Neutrophil (primary cell): ENCODE measurements at regions not wholly inside any gene's neighbourhood (a gene's known extent, or its start where the extent isn't known, plus 50 kb on each side); places are given as distances from the start of the nearest gene placed in this dataset.

ENCODE experiments used
- H3K27ac ChIP-seq: fragments of 200-600 bp; sonication (generic); 2 replicates; pipeline ENCODE4 v1.5.1; 2016; ENCODE audit warnings: mild to moderate bottlenecking, moderate library complexity
- H3K27me3 ChIP-seq: fragments of 200-600 bp; sonication (generic); 2 replicates; pipeline ENCODE4 v1.6.0; 2016; ENCODE audit warnings: mild to moderate bottlenecking
- H3K36me3 ChIP-seq: fragments of 200-600 bp; sonication (generic); 2 replicates; pipeline ENCODE4 v1.5.1; 2017
- H3K4me1 ChIP-seq, 2 experiments: fragments of 200-600 bp in 1 of 2; sonication (generic) in 1 of 2; 1 replicate in 1 of 2; 2 replicates in 1 of 2; pipeline versions ENCODE4 v1.5.1 to v1.6.1; 2013 to 2016; ENCODE audit warnings: low read depth in 1 of 2, low read length in 1 of 2, mild to moderate bottlenecking in 1 of 2, moderate library complexity in 1 of 2; ENCODE audit not compliant: control insufficient read depth in 1 of 2, insufficient read depth in 1 of 2
- H3K4me3 ChIP-seq, 2 experiments: fragments of 200-600 bp in 1 of 2; sonication (generic) in 1 of 2; 1 replicate in 1 of 2; 2 replicates in 1 of 2; pipeline ENCODE4 v1.5.1; 2013 to 2016; ENCODE audit warnings: low read depth in 1 of 2, low read length in 1 of 2, mild to moderate bottlenecking in 1 of 2, moderate library complexity in 1 of 2
- H3K9me3 ChIP-seq: fragments of 200-600 bp; sonication (generic); 2 replicates; pipeline ENCODE4 v1.5.1; 2016
- TF ChIP-seq, protein P1 (sequence below): fragments of 200-600 bp; sonication (generic); IDR thresholded peaks from 2 replicates; pipeline ENCODE4 v1.5.1; 2016; ENCODE audit warnings: antibody characterized with exemption

DNA sequence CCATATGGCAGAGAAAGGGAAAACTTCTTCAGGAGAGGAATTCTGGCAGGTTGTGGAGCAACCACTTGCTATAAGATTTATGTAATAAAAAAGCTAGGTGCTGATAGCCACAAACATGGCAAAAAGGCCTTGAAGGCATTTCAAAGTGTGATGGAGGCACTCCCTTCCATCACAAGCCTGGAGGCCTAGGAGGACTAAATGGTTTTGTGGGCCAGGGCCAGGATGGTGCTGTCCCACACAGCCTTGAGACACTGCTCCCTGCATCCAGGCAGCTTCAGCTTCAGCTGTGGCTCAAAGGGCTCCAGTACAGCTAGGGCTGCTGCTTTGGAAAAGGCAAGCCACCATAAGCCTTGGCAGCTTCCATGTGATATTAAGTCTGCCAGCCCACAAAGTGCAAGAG, 632.8 kb downstream of the BRINP1 start:
- no peak overlapping the region for H3K4me3 ChIP-seq
- H3K9me3 ChIP-seq = no peaks in the 10 kb centered on the region
- no peaks in the 10 kb centered on the region for H3K36me3 ChIP-seq

GRCh38 chr9:118751077-118751847, 618.0 kb downstream of the BRINP1 start:
- Histone ChIP-seq H3K4me3 (no peak overlapping the region), H3K4me1 (no peaks in the 10 kb centered on the region), H3K27ac (no peak overlapping the region), H3K9me3 (no peaks in the 10 kb centered on the region), H3K36me3 (no peaks in the 10 kb centered on the region), H3K27me3 (no peaks in the 10 kb centered on the region)
- TF ChIP-seq, protein P1, sequence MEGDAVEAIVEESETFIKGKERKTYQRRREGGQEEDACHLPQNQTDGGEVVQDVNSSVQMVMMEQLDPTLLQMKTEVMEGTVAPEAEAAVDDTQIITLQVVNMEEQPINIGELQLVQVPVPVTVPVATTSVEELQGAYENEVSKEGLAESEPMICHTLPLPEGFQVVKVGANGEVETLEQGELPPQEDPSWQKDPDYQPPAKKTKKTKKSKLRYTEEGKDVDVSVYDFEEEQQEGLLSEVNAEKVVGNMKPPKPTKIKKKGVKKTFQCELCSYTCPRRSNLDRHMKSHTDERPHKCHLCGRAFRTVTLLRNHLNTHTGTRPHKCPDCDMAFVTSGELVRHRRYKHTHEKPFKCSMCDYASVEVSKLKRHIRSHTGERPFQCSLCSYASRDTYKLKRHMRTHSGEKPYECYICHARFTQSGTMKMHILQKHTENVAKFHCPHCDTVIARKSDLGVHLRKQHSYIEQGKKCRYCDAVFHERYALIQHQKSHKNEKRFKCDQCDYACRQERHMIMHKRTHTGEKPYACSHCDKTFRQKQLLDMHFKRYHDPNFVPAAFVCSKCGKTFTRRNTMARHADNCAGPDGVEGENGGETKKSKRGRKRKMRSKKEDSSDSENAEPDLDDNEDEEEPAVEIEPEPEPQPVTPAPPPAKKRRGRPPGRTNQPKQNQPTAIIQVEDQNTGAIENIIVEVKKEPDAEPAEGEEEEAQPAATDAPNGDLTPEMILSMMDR = no peak

More for the DNA sequence above, 632.8 kb downstream of the BRINP1 start:
- no peak overlapping the region for H3K27ac ChIP-seq
- TF ChIP-seq, protein P1 = no peak
- no peaks in the 10 kb centered on the region for H3K4me1 ChIP-seq
- no peaks in the 10 kb centered on the region for H3K27me3 ChIP-seq

- H3K27me3 ChIP-seq = no peaks in the 10 kb centered on the region
- no peaks in the 10 kb centered on the region for H3K4me1 ChIP-seq
- TF ChIP-seq, protein P1 = no peak
- H3K36me3 ChIP-seq = no peaks in the 10 kb centered on the region
- no peak overlapping the region for H3K4me3 ChIP-seq
- no peak overlapping the region for H3K27ac ChIP-seq
- H3K9me3 ChIP-seq = no peaks in the 10 kb centered on the region
These were observed 617.4 kb downstream of the BRINP1 start for GRCh38 chr9:118751848-118752223.

- Histone ChIP-seq H3K9me3 (no peaks in the 10 kb centered on the region), H3K4me3 (no peak overlapping the region), H3K4me1 (no peaks in the 10 kb centered on the region), H3K27ac (no peak overlapping the region), H3K36me3 (no peaks in the 10 kb centered on the region), H3K27me3 (no peaks in the 10 kb centered on the region)
- TF ChIP-seq, protein P1 = no peak
These were observed 608.0 kb downstream of the BRINP1 start for GRCh38 chr9:118761016-118761790.

DNA sequence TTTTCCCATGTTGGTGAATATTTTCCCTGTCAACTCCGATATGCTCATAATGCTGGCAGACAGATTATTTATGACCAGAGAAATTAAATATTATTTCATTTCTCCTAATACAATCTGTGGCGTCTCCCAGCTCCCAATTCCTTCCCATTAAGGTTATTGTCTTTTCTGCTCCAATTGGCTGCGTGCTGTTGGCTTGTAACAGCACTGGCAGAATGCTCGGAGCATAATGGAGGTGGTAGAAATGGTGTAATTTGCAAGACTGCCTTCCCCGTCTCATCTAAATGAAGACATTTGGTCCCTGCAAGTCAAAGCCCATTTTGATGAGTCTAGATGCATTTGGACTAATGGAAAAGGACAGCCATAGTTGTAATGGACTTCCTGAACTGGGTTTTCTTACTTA, 601.7 kb downstream of the BRINP1 start:
- H3K27ac ChIP-seq = no peak overlapping the region
- no peak overlapping the region for H3K4me3 ChIP-seq
- H3K27me3 ChIP-seq = no peaks in the 10 kb centered on the region
- no peaks in the 10 kb centered on the region for H3K4me1 ChIP-seq
- no peaks in the 10 kb centered on the region for H3K36me3 ChIP-seq
- H3K9me3 ChIP-seq = no peaks in the 10 kb centered on the region
- TF ChIP-seq, protein P1 = no peak
